ENCODE measurements at regions not wholly inside any gene's neighbourhood (a gene's known extent, or its start where the extent isn't known, plus 50 kb on each side); places are given as distances from the start of the nearest gene placed in this dataset.

DNA sequence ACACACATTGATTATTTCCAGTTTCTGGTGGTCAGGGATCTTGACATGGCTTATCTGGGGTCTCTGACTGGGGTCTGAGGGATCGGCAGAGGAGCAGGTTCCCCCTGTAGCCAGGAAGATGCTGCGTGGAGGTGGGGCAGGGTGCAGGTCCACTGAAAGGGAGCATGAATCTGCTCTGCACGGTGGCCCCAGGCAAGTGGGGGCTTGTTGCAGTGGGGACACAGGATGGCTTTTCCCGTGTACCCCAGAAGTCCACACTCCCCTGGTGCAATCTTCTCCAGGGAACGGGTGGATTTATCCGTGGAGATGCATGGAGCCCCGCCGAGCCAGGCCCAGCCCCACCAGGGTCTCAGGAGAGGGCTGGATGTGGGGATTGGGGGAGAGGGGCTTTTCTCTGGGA lies 210.4 kb upstream of the C14orf180 start:
- H3K79me2 ChIP-seq (ENCODE audit: insufficient read depth, low read length): no peaks in the 10 kb centered on the region
- H3K4me2 ChIP-seq (ENCODE audit: low read length): no peak overlapping the region
- DNase-seq (ENCODE audit: low read depth, low spot score): no peak
- BruUV-seq (replicated peaks): no TSS peak
- no peak overlapping the region for H3K9ac ChIP-seq (ENCODE audit: low read length)
- no peak for TF ChIP-seq POLR2A (IDR thresholded peaks at IDR 0.05; ENCODE audit: borderline replicate concordance, extremely low read depth, insufficient read depth, insufficient read length)
- no peak for TF ChIP-seq ELF1 (IDR thresholded peaks at IDR 0.05; ENCODE audit: borderline replicate concordance, low read depth)
- no peak for TF ChIP-seq SP1 (IDR thresholded peaks at IDR 0.05; ENCODE audit: low read depth)
- TF ChIP-seq, protein P1, sequence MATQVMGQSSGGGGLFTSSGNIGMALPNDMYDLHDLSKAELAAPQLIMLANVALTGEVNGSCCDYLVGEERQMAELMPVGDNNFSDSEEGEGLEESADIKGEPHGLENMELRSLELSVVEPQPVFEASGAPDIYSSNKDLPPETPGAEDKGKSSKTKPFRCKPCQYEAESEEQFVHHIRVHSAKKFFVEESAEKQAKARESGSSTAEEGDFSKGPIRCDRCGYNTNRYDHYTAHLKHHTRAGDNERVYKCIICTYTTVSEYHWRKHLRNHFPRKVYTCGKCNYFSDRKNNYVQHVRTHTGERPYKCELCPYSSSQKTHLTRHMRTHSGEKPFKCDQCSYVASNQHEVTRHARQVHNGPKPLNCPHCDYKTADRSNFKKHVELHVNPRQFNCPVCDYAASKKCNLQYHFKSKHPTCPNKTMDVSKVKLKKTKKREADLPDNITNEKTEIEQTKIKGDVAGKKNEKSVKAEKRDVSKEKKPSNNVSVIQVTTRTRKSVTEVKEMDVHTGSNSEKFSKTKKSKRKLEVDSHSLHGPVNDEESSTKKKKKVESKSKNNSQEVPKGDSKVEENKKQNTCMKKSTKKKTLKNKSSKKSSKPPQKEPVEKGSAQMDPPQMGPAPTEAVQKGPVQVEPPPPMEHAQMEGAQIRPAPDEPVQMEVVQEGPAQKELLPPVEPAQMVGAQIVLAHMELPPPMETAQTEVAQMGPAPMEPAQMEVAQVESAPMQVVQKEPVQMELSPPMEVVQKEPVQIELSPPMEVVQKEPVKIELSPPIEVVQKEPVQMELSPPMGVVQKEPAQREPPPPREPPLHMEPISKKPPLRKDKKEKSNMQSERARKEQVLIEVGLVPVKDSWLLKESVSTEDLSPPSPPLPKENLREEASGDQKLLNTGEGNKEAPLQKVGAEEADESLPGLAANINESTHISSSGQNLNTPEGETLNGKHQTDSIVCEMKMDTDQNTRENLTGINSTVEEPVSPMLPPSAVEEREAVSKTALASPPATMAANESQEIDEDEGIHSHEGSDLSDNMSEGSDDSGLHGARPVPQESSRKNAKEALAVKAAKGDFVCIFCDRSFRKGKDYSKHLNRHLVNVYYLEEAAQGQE (IDR thresholded peaks at IDR 0.05; ENCODE audit: low read depth): no peak
- no peak for TF ChIP-seq ZBTB33 (IDR thresholded peaks at IDR 0.05; ENCODE audit: extremely low read depth, insufficient replicate concordance, low read length)
- no peak for TF ChIP-seq SRF (IDR thresholded peaks at IDR 0.05; ENCODE audit: low read depth)
- TF ChIP-seq ZFX (IDR thresholded peaks at IDR 0.05): no peak
- TF ChIP-seq, protein P2, sequence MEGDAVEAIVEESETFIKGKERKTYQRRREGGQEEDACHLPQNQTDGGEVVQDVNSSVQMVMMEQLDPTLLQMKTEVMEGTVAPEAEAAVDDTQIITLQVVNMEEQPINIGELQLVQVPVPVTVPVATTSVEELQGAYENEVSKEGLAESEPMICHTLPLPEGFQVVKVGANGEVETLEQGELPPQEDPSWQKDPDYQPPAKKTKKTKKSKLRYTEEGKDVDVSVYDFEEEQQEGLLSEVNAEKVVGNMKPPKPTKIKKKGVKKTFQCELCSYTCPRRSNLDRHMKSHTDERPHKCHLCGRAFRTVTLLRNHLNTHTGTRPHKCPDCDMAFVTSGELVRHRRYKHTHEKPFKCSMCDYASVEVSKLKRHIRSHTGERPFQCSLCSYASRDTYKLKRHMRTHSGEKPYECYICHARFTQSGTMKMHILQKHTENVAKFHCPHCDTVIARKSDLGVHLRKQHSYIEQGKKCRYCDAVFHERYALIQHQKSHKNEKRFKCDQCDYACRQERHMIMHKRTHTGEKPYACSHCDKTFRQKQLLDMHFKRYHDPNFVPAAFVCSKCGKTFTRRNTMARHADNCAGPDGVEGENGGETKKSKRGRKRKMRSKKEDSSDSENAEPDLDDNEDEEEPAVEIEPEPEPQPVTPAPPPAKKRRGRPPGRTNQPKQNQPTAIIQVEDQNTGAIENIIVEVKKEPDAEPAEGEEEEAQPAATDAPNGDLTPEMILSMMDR (IDR thresholded peaks at IDR 0.05 in 2 of 3, conservative IDR thresholded peaks at IDR 0.05 in 1 of 3; ENCODE audit: borderline replicate concordance in 1 of 3, insufficient read depth in 1 of 3, low read depth in 2 of 3, low read length in 2 of 3): no peak
- TF ChIP-seq EZH2 (IDR thresholded peaks at IDR 0.05): no peak
- no peak for TF ChIP-seq FOSL1 (IDR thresholded peaks at IDR 0.05; ENCODE audit: low read depth)
- TF ChIP-seq ZNF274 (IDR thresholded peaks at IDR 0.05; ENCODE audit: low read depth, low read length): no peak
- TF ChIP-seq CBX3 (IDR thresholded peaks at IDR 0.05; ENCODE audit: low read depth): no peak
- TF ChIP-seq MAX (IDR thresholded peaks at IDR 0.05): no peak
- no peak for TF ChIP-seq POLR2AphosphoS5 (IDR thresholded peaks at IDR 0.05; ENCODE audit: low read depth, low read length)
- TF ChIP-seq YY1 (IDR thresholded peaks at IDR 0.05; ENCODE audit: extremely low read depth, insufficient replicate concordance, low read depth, low read length): no peak
- intact Hi-C loops (cut with micrococcal nuclease): no loop called here
- RAD21 ChIA-PET (ENCODE audit: low non-redundant PET in 1 of 2, low total read pairs in 2 of 2, uncharacterized antibody in 2 of 2, unreplicated experiment in 2 of 2): no interaction called here
- no peaks in the 10 kb centered on the region for H3K4me1 ChIP-seq (ENCODE audit: control insufficient read depth in 1 of 2, insufficient read depth in 2 of 2, low read length in 2 of 2)
- peaks cover 0 to 8% of the 10 kb centered on the region in 2 experiments; a peak in 3 of 4 replicates for H3K9me3 ChIP-seq (ENCODE audit: control insufficient read depth in 1 of 2, insufficient read depth in 1 of 2, low read depth in 1 of 2, low read length in 2 of 2)
- no peaks in the 10 kb centered on the region for H3K27me3 ChIP-seq (ENCODE audit: insufficient read depth, low read length)
- H3K27ac ChIP-seq (ENCODE audit: low read depth, low read length): no peak overlapping the region
- H3K9me2 ChIP-seq (ENCODE audit: insufficient read depth): no peaks in the 10 kb centered on the region
- no peaks in the 10 kb centered on the region for H3K36me3 ChIP-seq (ENCODE audit: control insufficient read depth in 1 of 2, insufficient read depth in 2 of 2, low read length in 2 of 2)
- H4K20me1 ChIP-seq (ENCODE audit: insufficient read depth): no peaks in the 10 kb centered on the region
- CTCF ChIA-PET: interaction anchor here (1.4 kb wide), 1 partner anchor 27 kb away, joined by 3 read pairs; no protein-coding TSS in a partner anchor
- no peak for ATAC-seq
- POLR2A ChIA-PET: no interaction called here
- H3K4me3 ChIP-seq (replicated peaks in 1 of 2; ENCODE audit: low read depth in 1 of 2, low read length in 2 of 2): no peak overlapping the region
- no peak overlapping the region for H2AFZ ChIP-seq (ENCODE audit: low read depth, low read length, poor library complexity, severe bottlenecking)
